ENCODE measurements at regions not wholly inside any gene's neighbourhood (a gene's known extent, or its start where the extent isn't known, plus 50 kb on each side); places are given as distances from the start of the nearest gene placed in this dataset.

DNA sequence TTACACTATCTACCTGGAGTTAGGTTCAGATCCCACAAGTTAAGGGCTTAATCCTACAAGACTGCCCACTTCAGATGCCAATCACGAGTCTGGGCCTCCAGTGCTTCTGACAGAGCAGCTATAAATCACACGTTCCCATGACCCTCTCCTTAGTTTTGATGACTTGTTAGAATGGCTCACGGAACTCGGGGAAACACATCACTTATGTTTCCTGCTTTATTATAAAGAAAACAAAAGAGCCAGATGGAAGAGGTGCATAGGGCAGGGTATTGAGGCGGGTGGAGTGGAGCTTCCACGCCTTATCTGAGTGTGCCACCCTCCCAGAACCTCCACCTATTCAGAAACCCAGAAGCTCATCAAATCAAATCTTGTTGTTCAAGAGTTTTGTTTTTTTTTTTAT is 170.8 kb downstream of the MOBP start:
- H3K27ac ChIP-seq (ENCODE audit: low read depth, low read length, poor library complexity, severe bottlenecking) = no peak overlapping the region
- no peaks in the 10 kb centered on the region for H4K20me1 ChIP-seq (ENCODE audit: insufficient read depth, low read length)
- H3K4me3 ChIP-seq (ENCODE audit: low read depth, low read length, poor library complexity, severe bottlenecking) = no peak overlapping the region
- H3F3A ChIP-seq (ENCODE audit: insufficient read depth, low read length) = no peaks in the 10 kb centered on the region
- H3K9ac ChIP-seq (ENCODE audit: low read length) = no peak overlapping the region
- no peak overlapping the region for H2AFZ ChIP-seq (ENCODE audit: low read length)
- H3K4me1 ChIP-seq (ENCODE audit: insufficient read depth, low read length, severe bottlenecking) = no peaks in the 10 kb centered on the region
- H3K27me3 ChIP-seq (ENCODE audit: insufficient read depth, low read length) = no peaks in the 10 kb centered on the region
- no peaks in the 10 kb centered on the region for H3K36me3 ChIP-seq (ENCODE audit: insufficient read depth, low read length)
- H3K4me2 ChIP-seq (ENCODE audit: low read length) = no peak overlapping the region
- H3K9me3 ChIP-seq (ENCODE audit: low read length) = no peaks in the 10 kb centered on the region
- TF ChIP-seq EZH2 (IDR thresholded peaks at IDR 0.05; ENCODE audit: borderline replicate concordance, low read length) = no peak
- TF ChIP-seq, protein P1, sequence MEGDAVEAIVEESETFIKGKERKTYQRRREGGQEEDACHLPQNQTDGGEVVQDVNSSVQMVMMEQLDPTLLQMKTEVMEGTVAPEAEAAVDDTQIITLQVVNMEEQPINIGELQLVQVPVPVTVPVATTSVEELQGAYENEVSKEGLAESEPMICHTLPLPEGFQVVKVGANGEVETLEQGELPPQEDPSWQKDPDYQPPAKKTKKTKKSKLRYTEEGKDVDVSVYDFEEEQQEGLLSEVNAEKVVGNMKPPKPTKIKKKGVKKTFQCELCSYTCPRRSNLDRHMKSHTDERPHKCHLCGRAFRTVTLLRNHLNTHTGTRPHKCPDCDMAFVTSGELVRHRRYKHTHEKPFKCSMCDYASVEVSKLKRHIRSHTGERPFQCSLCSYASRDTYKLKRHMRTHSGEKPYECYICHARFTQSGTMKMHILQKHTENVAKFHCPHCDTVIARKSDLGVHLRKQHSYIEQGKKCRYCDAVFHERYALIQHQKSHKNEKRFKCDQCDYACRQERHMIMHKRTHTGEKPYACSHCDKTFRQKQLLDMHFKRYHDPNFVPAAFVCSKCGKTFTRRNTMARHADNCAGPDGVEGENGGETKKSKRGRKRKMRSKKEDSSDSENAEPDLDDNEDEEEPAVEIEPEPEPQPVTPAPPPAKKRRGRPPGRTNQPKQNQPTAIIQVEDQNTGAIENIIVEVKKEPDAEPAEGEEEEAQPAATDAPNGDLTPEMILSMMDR (IDR thresholded peaks at IDR 0.05; ENCODE audit: low read length) = no peak
- H3K9me2 ChIP-seq (ENCODE audit: low read depth, low read length) = no peaks in the 10 kb centered on the region
- H3K79me2 ChIP-seq (ENCODE audit: insufficient read depth, low read length) = no peaks in the 10 kb centered on the region

DNA sequence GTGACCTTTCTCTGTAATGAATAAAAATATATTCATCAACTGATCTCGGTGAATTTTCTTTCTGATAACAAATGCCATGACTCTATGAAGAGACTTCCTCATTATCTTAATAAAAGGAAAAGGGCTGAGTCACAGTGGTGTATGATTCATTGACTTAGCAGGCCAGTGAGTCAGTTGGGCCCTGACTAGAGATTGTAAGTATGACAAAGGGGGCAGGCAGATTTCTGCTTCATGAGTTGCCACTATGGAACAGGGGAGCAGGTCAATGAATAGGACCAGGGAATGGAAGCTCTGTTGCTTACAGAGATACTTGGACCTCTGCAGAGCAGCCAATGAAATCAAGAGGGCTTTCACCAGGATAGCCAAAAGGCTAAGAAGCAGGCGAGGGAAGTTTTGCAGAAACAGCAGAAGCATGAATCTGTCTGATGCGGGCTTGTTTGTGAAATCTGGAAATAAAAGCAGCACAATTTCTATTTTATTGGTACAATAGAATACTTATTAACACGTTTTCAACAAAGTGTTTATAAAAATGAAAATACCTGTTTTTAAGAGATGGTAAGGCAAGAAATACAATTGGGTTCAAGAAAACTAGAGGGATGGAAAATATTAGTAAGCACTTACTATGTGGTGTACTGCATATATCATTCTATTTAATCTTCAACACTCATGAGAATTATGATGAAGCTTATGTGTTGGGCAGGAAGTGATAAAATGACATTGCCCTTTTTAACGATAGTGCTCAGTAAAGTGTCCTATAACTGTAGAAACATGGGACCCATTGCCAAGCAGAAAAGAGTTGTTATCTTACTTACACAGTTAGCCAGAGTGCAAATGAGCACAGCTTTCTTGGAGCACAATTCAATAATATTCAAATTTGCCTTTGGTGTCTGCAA is 169.8 kb upstream of the MYRIP start:
- no peaks in the 10 kb centered on the region for H3K9me3 ChIP-seq (ENCODE audit: low read length)
- H2AFZ ChIP-seq (ENCODE audit: low read length) = no peak overlapping the region
- H3K4me1 ChIP-seq (ENCODE audit: insufficient read depth, low read length, severe bottlenecking) = no peaks in the 10 kb centered on the region
- no peaks in the 10 kb centered on the region for H4K20me1 ChIP-seq (ENCODE audit: insufficient read depth, low read length)
- TF ChIP-seq EZH2 (IDR thresholded peaks at IDR 0.05; ENCODE audit: borderline replicate concordance, low read length) = no peak
- TF ChIP-seq, protein P1 (IDR thresholded peaks at IDR 0.05; ENCODE audit: low read length) = no peak
- H3K79me2 ChIP-seq (ENCODE audit: insufficient read depth, low read length) = no peaks in the 10 kb centered on the region
- no peak overlapping the region for H3K27ac ChIP-seq (ENCODE audit: low read depth, low read length, poor library complexity, severe bottlenecking)
- H3K36me3 ChIP-seq (ENCODE audit: insufficient read depth, low read length) = no peaks in the 10 kb centered on the region
- no peaks in the 10 kb centered on the region for H3F3A ChIP-seq (ENCODE audit: insufficient read depth, low read length)
- H3K9ac ChIP-seq (ENCODE audit: low read length) = no peak overlapping the region
- H3K27me3 ChIP-seq (ENCODE audit: insufficient read depth, low read length) = no peaks in the 10 kb centered on the region
- H3K9me2 ChIP-seq (ENCODE audit: low read depth, low read length) = no peaks in the 10 kb centered on the region
- H3K4me3 ChIP-seq (ENCODE audit: low read depth, low read length, poor library complexity, severe bottlenecking) = no peak overlapping the region
- no peak overlapping the region for H3K4me2 ChIP-seq (ENCODE audit: low read length)

DNA sequence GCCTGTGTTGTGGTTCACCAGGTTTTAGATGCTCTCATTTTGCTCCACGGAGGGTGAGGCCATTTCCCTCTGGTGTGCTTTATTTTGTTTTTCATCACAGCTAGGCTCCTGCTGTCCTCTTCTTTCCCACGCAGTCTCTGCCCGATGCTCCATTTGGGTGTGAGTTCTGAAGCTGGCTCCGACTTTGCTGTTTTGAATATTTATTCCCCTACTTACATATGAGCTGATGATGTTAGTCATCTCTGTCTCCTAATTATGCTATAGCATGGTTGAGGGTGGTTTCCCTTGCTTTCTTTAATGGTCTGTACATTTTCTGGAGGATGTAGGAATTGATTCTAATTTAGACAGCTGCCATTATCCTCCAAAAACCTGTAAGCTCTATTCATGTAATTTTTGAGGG is 168.1 kb upstream of the MYRIP start:
- Histone ChIP-seq H3K4me2 (ENCODE audit: low read length) (no peak overlapping the region), H3K9me2 (ENCODE audit: low read depth, low read length) (no peaks in the 10 kb centered on the region), H4K20me1 (ENCODE audit: insufficient read depth, low read length) (no peaks in the 10 kb centered on the region), H3K27me3 (ENCODE audit: insufficient read depth, low read length) (no peaks in the 10 kb centered on the region), H3K27ac (ENCODE audit: low read depth, low read length, poor library complexity, severe bottlenecking) (no peak overlapping the region), H3K9me3 (ENCODE audit: low read length) (no peaks in the 10 kb centered on the region), H2AFZ (ENCODE audit: low read length) (no peak overlapping the region), H3F3A (ENCODE audit: insufficient read depth, low read length) (no peaks in the 10 kb centered on the region), H3K36me3 (ENCODE audit: insufficient read depth, low read length) (no peaks in the 10 kb centered on the region), H3K9ac (ENCODE audit: low read length) (no peak overlapping the region), H3K4me3 (ENCODE audit: low read depth, low read length, poor library complexity, severe bottlenecking) (no peak overlapping the region), H3K79me2 (ENCODE audit: insufficient read depth, low read length) (no peaks in the 10 kb centered on the region), H3K4me1 (ENCODE audit: insufficient read depth, low read length, severe bottlenecking) (no peaks in the 10 kb centered on the region)
- no peak for TF ChIP-seq EZH2 (IDR thresholded peaks at IDR 0.05; ENCODE audit: borderline replicate concordance, low read length)
- TF ChIP-seq, protein P1 (IDR thresholded peaks at IDR 0.05; ENCODE audit: low read length) = no peak

Data from OCI-LY1 (cell line).